ENCODE measurements at regions not wholly inside any gene's neighbourhood (a gene's known extent, or its start where the extent isn't known, plus 50 kb on each side); places are given as distances from the start of the nearest gene placed in this dataset.

GRCh38 chr2:84194181-84194580 is 264.9 kb downstream of the SUCLG1 start:
- DNase-seq, result no peak
- Mint-ChIP-seq H3K27ac (no peak overlapping the region), H3K4me1 (ENCODE audit: low read depth) (no peaks in the 10 kb centered on the region), H3K36me3 (ENCODE audit: low read depth) (no peaks in the 10 kb centered on the region), H3K27me3 (peaks cover 18% of the 10 kb centered on the region), H3K9me3 (peaks cover 2% of the 10 kb centered on the region), H3K4me3 (no peak overlapping the region)
- no peak for TF ChIP-seq CTCF (IDR thresholded peaks at IDR 0.05)
- no peak for ATAC-seq (ENCODE audit: poor library complexity)
- POLR2A ChIA-PET, result no interaction called here
- intact Hi-C loops (cut with DNase I, micrococcal nuclease), result no loop called here
- Histone ChIP-seq H3K4me1 (ENCODE audit: insufficient read depth, low read length) (no peaks in the 10 kb centered on the region), H3K36me3 (ENCODE audit: insufficient read depth, low read length) (no peaks in the 10 kb centered on the region), H3K9me3 (ENCODE audit: control insufficient read depth in 1 of 2, insufficient read depth in 1 of 2, low read length in 2 of 2) (no peaks in the 10 kb centered on the region), H3K27me3 (ENCODE audit: control insufficient read depth in 1 of 2, insufficient read depth in 2 of 2, low read length in 2 of 2) (no peaks in the 10 kb centered on the region), H3K27ac (ENCODE audit: low read depth in 1 of 2, low read length in 2 of 2) (no peak overlapping the region), H3K4me3 (ENCODE audit: low read length) (no peak overlapping the region)
- CTCF ChIA-PET, result no interaction called here

GRCh38 chr2:84187258-84187657 is 271.8 kb downstream of the SUCLG1 start:
- DNase-seq, result no peak
- TF ChIP-seq CTCF (IDR thresholded peaks at IDR 0.05), result no peak
- H3K9me3 ChIP-seq (ENCODE audit: control insufficient read depth in 1 of 2, insufficient read depth in 1 of 2, low read length in 2 of 2), result no peaks in the 10 kb centered on the region
- ChIA-PET CTCF (no interaction called here), POLR2A (no interaction called here)
- H3K27me3 ChIP-seq (ENCODE audit: control insufficient read depth in 1 of 2, insufficient read depth in 2 of 2, low read length in 2 of 2), result peaks cover 0 to 4% of the 10 kb centered on the region in 2 experiments
- H3K36me3 ChIP-seq (ENCODE audit: insufficient read depth, low read length), result no peaks in the 10 kb centered on the region
- peaks cover 11% of the 10 kb centered on the region for H3K27me3 Mint-ChIP-seq
- no peak overlapping the region for H3K4me3 ChIP-seq (ENCODE audit: low read length)
- no peaks in the 10 kb centered on the region for H3K4me1 Mint-ChIP-seq (ENCODE audit: low read depth)
- H3K27ac Mint-ChIP-seq, result no peak overlapping the region
- H3K36me3 Mint-ChIP-seq (ENCODE audit: low read depth), result no peaks in the 10 kb centered on the region
- no peak overlapping the region for H3K27ac ChIP-seq (ENCODE audit: low read depth in 1 of 2, low read length in 2 of 2)
- H3K4me3 Mint-ChIP-seq, result no peak overlapping the region
- no peaks in the 10 kb centered on the region for H3K4me1 ChIP-seq (ENCODE audit: insufficient read depth, low read length)
- no peaks in the 10 kb centered on the region for H3K9me3 Mint-ChIP-seq
- ATAC-seq (ENCODE audit: poor library complexity), result no peak
- intact Hi-C loops (cut with DNase I, micrococcal nuclease), result no loop called here

- Histone ChIP-seq H3K27ac (ENCODE audit: low read depth in 1 of 2, low read length in 2 of 2) (no peak overlapping the region), H3K4me1 (ENCODE audit: insufficient read depth, low read length) (no peaks in the 10 kb centered on the region), H3K4me3 (ENCODE audit: low read length) (no peak overlapping the region), H3K27me3 (ENCODE audit: control insufficient read depth in 1 of 2, insufficient read depth in 2 of 2, low read length in 2 of 2) (peaks cover 0 to under 1% of the 10 kb centered on the region in 2 experiments), H3K9me3 (ENCODE audit: control insufficient read depth in 1 of 2, insufficient read depth in 1 of 2, low read length in 2 of 2) (no peaks in the 10 kb centered on the region), H3K36me3 (ENCODE audit: insufficient read depth, low read length) (no peaks in the 10 kb centered on the region)
- CTCF ChIA-PET, result no interaction called here
- intact Hi-C loops (cut with DNase I, micrococcal nuclease), result no loop called here
- Mint-ChIP-seq H3K4me1 (ENCODE audit: low read depth) (no peaks in the 10 kb centered on the region), H3K36me3 (ENCODE audit: low read depth) (no peaks in the 10 kb centered on the region), H3K4me3 (no peak overlapping the region), H3K27me3 (peaks cover 4% of the 10 kb centered on the region), H3K27ac (no peak overlapping the region), H3K9me3 (no peaks in the 10 kb centered on the region)
- TF ChIP-seq CTCF (IDR thresholded peaks at IDR 0.05), result no peak
- POLR2A ChIA-PET, result no interaction called here
- DNase-seq (no peak), ATAC-seq (ENCODE audit: poor library complexity) (no peak)
Measured at GRCh38 chr2:84181927-84182326, 277.2 kb downstream of the SUCLG1 start.
